Hepatocyte (in vitro differentiated cells): ENCODE measurements at regions not wholly inside any gene's neighbourhood (a gene's known extent, or its start where the extent isn't known, plus 50 kb on each side); places are given as distances from the start of the nearest gene placed in this dataset.
"Not testable (repeated sequence)": the region's sequence is repeated elsewhere in the genome, so short reads cannot be mapped to it uniquely, and the experiment has no call there.

ENCODE experiments used
- DNase-seq: peaks from one replicate; pipeline ENCODE4 v3.0.0-alpha.2; 2016; ENCODE audit warnings: low spot score
- H2AFZ ChIP-seq: fragments of 200-600 bp; sonication (generic); 2 replicates; pipeline ENCODE4 v1.6.0; 2016; ENCODE audit warnings: antibody characterized with exemption, mild to moderate bottlenecking
- H3K27ac ChIP-seq: fragments of 200-600 bp; sonication (generic); 2 replicates; pipeline ENCODE4 v1.5.1; 2016; ENCODE audit warnings: mild to moderate bottlenecking
- H3K27me3 ChIP-seq: fragments of 200-600 bp; sonication (generic); 2 replicates; pipeline ENCODE4 v1.6.1; 2016
- H3K36me3 ChIP-seq: fragments of 200-600 bp; sonication (generic); replicated peaks from 2 replicates; pipeline ENCODE4 v1.5.1; 2016; ENCODE audit warnings: low read depth; ENCODE audit not compliant: insufficient read depth
- H3K4me1 ChIP-seq: fragments of 200-600 bp; sonication (generic); 2 replicates; pipeline ENCODE4 v1.5.1; 2016; ENCODE audit warnings: mild to moderate bottlenecking, moderate library complexity; ENCODE audit not compliant: insufficient read depth
- H3K4me2 ChIP-seq: fragments of 200-600 bp; sonication (generic); 2 replicates; pipeline ENCODE4 v1.6.0; 2016
- H3K4me3 ChIP-seq: fragments of 200-600 bp; sonication (generic); 2 replicates; pipeline ENCODE4 v1.5.1; 2016; ENCODE audit warnings: mild to moderate bottlenecking
- H3K79me2 ChIP-seq: fragments of 200-600 bp; sonication (generic); 2 replicates; pipeline ENCODE4 v1.6.0; 2017; ENCODE audit warnings: mild to moderate bottlenecking
- H3K9me2 ChIP-seq: fragments of 200-600 bp; sonication (generic); replicated peaks from 2 replicates; pipeline ENCODE4 v1.6.0; 2017; ENCODE audit warnings: mild to moderate bottlenecking; ENCODE audit not compliant: insufficient read depth
- H3K9me3 ChIP-seq: fragments of 200-600 bp; sonication (generic); 2 replicates; pipeline ENCODE4 v1.5.1; 2016; ENCODE audit warnings: low read depth, mild to moderate bottlenecking
- H4K20me1 ChIP-seq: fragments of 200-600 bp; sonication (generic); 2 replicates; pipeline ENCODE4 v1.6.0; 2016; ENCODE audit warnings: mild to moderate bottlenecking; ENCODE audit not compliant: insufficient read depth, poor library complexity, severe bottlenecking
- EZH2 ChIP-seq: fragments of 200-600 bp; sonication (generic); IDR thresholded peaks from 2 replicates; pipeline ENCODE4 v1.6.1; 2016; ENCODE audit warnings: antibody characterized with exemption, mild to moderate bottlenecking, borderline replicate concordance
- EZH2phosphoT487 ChIP-seq: fragments of 200-600 bp; sonication (generic); IDR thresholded peaks from one replicate; pipeline ENCODE4 v1.6.1; 2018; ENCODE audit warnings: antibody characterized with exemption, mild to moderate bottlenecking, low read depth, moderate library complexity; ENCODE audit not compliant: unreplicated experiment, severe bottlenecking
- WGBS: methylation state at CpG from one replicate; pipeline ENCODE4 v1.1.6; 2016; ENCODE audit warnings: low lambda C conversion rate; ENCODE audit errors: missing lambda C conversion rate; 5-methylcytosine and 5-hydroxymethylcytosine counted together
- TF ChIP-seq, protein P1 (sequence below): fragments of 200-600 bp; sonication (generic); IDR thresholded peaks from 2 replicates; pipeline ENCODE4 v1.5.1; 2016; ENCODE audit warnings: antibody characterized with exemption, mild to moderate bottlenecking; ENCODE audit not compliant: poor library complexity

DNA sequence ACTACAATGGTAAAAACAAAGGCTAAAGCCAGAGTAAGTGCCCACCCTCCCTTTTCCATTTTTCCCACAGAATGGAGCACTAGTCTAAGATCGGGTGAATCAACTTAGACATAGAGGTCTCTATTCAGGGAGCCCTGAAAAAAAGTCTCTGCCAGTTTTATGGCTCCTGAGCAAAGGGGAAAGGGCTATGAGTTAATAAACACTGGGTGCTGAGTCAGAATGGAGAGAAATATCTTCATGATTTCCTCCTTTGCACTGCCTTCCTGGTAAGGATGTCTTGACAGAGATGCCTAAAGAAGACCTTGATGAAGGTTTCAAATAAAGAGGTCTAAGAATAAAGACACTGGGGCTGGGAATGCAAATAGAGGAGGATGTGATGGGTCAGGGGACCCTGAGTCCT, 607.4 kb upstream of the MBL2 start:
- Histone ChIP-seq H3K27ac (no peak overlapping the region), H4K20me1 (no peaks in the 10 kb centered on the region), H3K36me3 (no peaks in the 10 kb centered on the region), H2AFZ (no peak overlapping the region), H3K4me2 (no peak overlapping the region), H3K4me3 (no peak overlapping the region), H3K9me2 (no peaks in the 10 kb centered on the region), H3K79me2 (no peaks in the 10 kb centered on the region), H3K27me3 (no peaks in the 10 kb centered on the region), H3K4me1 (no peaks in the 10 kb centered on the region), H3K9me3 (no peaks in the 10 kb centered on the region)
- TF ChIP-seq EZH2phosphoT487 (no peak), EZH2 (no peak)
- TF ChIP-seq, protein P1, sequence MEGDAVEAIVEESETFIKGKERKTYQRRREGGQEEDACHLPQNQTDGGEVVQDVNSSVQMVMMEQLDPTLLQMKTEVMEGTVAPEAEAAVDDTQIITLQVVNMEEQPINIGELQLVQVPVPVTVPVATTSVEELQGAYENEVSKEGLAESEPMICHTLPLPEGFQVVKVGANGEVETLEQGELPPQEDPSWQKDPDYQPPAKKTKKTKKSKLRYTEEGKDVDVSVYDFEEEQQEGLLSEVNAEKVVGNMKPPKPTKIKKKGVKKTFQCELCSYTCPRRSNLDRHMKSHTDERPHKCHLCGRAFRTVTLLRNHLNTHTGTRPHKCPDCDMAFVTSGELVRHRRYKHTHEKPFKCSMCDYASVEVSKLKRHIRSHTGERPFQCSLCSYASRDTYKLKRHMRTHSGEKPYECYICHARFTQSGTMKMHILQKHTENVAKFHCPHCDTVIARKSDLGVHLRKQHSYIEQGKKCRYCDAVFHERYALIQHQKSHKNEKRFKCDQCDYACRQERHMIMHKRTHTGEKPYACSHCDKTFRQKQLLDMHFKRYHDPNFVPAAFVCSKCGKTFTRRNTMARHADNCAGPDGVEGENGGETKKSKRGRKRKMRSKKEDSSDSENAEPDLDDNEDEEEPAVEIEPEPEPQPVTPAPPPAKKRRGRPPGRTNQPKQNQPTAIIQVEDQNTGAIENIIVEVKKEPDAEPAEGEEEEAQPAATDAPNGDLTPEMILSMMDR: no peak
- 75% methylated on average over 1 of the region's 1 CpG for WGBS
- peak; percentile 46 for DNase-seq

DNA sequence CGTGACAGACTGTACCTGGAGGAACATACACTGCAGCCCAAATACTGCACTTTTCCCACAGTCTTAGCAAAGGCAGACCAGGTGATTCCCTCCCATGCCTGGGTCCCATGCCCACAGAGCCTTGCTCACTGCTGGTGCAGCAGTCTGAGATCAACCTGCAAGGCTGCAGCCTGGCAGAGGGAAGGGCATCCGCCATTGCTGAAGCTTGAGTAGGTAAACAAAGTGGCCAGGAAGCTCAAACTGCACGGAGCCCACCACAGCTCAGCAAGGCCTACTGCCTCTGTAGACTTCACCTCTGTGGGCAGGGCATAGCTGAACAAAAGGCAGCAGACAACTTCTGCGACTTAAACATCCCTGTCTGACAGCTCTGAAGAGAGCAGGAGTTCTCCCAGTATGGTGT, 597.8 kb upstream of the MBL2 start:
- Histone ChIP-seq H3K9me2 (no peaks in the 10 kb centered on the region), H3K27me3 (no peaks in the 10 kb centered on the region), H4K20me1 (no peaks in the 10 kb centered on the region), H2AFZ (no peak overlapping the region), H3K36me3 (no peaks in the 10 kb centered on the region), H3K9me3 (no peaks in the 10 kb centered on the region), H3K4me3 (no peak overlapping the region), H3K4me1 (no peaks in the 10 kb centered on the region), H3K4me2 (no peak overlapping the region), H3K79me2 (no peaks in the 10 kb centered on the region), H3K27ac (no peak overlapping the region)
- TF ChIP-seq, protein P1: no peak
- no peak for TF ChIP-seq EZH2
- no peak for TF ChIP-seq EZH2phosphoT487
- WGBS: 96% methylated on average over 4 of the region's 4 CpGs
- DNase-seq: no peak

GRCh38 chr10:53361936-53362335, 589.4 kb upstream of the MBL2 start:
- Histone ChIP-seq H3K36me3 (no peaks in the 10 kb centered on the region), H3K4me1 (no peaks in the 10 kb centered on the region), H3K79me2 (no peaks in the 10 kb centered on the region), H3K4me3 (no peak overlapping the region), H3K27me3 (no peaks in the 10 kb centered on the region), H3K9me3 (no peaks in the 10 kb centered on the region), H2AFZ (no peak overlapping the region), H4K20me1 (no peaks in the 10 kb centered on the region), H3K4me2 (no peak overlapping the region), H3K27ac (no peak overlapping the region), H3K9me2 (no peaks in the 10 kb centered on the region)
- TF ChIP-seq EZH2 (no peak), EZH2phosphoT487 (no peak)
- TF ChIP-seq, protein P1: no peak
- WGBS: 80% methylated on average over 2 of the region's 2 CpGs
- no peak for DNase-seq

DNA sequence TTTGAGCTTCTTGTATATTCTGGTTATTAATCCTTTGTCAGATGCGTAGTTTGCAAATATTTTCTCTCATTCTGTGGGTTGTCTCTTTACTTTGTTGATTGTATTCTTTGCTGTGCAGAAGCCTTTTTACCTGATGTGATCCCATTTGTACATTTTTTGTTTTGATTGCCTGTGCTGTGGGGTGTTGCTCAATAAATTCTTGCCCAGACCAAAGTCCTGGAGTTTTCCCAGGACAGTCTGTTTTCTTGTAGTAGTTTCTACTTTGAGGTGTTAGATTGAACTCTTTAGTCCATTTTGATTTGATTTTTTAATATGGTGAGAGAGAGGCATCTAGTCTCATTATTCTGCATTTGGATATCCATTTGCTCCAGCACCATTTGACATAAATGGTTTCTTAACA, 588.7 kb upstream of the MBL2 start:
- WGBS: 87% methylated on average over 1 of the region's 1 CpG
- DNase-seq: peak; percentile 8
- Histone ChIP-seq H4K20me1 (no peaks in the 10 kb centered on the region), H3K79me2 (no peaks in the 10 kb centered on the region), H2AFZ (no peak overlapping the region), H3K4me2 (no peak overlapping the region), H3K4me3 (no peak overlapping the region), H3K27me3 (no peaks in the 10 kb centered on the region), H3K36me3 (no peaks in the 10 kb centered on the region), H3K9me2 (no peaks in the 10 kb centered on the region), H3K9me3 (no peaks in the 10 kb centered on the region), H3K27ac (no peak overlapping the region), H3K4me1 (no peaks in the 10 kb centered on the region)
- TF ChIP-seq, protein P1: no peak
- TF ChIP-seq EZH2phosphoT487 (no peak), EZH2 (no peak)

GRCh38 chr10:53358978-53359377, 586.4 kb upstream of the MBL2 start:
- H3K4me3 ChIP-seq, H3K4me1 ChIP-seq, H3K27me3 ChIP-seq, H3K9me3 ChIP-seq, H3K27ac ChIP-seq, H3K9me2 ChIP-seq, H3K79me2 ChIP-seq, H3K36me3 ChIP-seq, H2AFZ ChIP-seq, H4K20me1 ChIP-seq, H3K4me2 ChIP-seq, DNase-seq: not testable (repeated sequence)
- WGBS: 79% methylated on average over 4 of the region's 4 CpGs
